IMR-90 (cell line): ENCODE measurements at regions not wholly inside any gene's neighbourhood (a gene's known extent, or its start where the extent isn't known, plus 50 kb on each side); places are given as distances from the start of the nearest gene placed in this dataset.

Source experiments
- CEBPB ChIP-seq: IDR thresholded peaks from 2 replicates; pipeline ENCODE4 v1.6.1; 2012; ENCODE audit warnings: low read depth, low read length, improper control_type of control experiment
- CHD1 ChIP-seq: IDR thresholded peaks from 2 replicates; pipeline ENCODE4 v1.6.1; 2012; ENCODE audit warnings: low read depth, low read length, improper control_type of control experiment
- CTCF ChIP-seq: conservative IDR thresholded peaks from 2 replicates; pipeline ENCODE4 v1.5.1; 2012; ENCODE audit warnings: mild to moderate bottlenecking, low read depth, low read length, improper control_type of control experiment
- FOS ChIP-seq: fragments of 150-350 bp; IDR thresholded peaks from 2 replicates; pipeline ENCODE4 v1.6.1; 2016; ENCODE audit warnings: low read depth, low read length
- MAFK ChIP-seq: IDR thresholded peaks from 2 replicates; pipeline ENCODE4 v1.6.1; 2012; ENCODE audit warnings: low read depth, low read length, improper control_type of control experiment
- POLR2A ChIP-seq: IDR thresholded peaks from 2 replicates; pipeline ENCODE4 v1.6.1; 2012; ENCODE audit warnings: mild to moderate bottlenecking, low read depth, low read length
- SMC3 ChIP-seq: fragments of 150-350 bp; IDR thresholded peaks from 2 replicates; pipeline ENCODE4 v1.6.1; 2016; ENCODE audit warnings: low read depth, mild to moderate bottlenecking, antibody characterized with exemption, low read length, moderate library complexity

GRCh38 chr6:137430954-137431353 lies 63.2 kb downstream of the OLIG3 start:
- TF ChIP-seq CTCF (no peak), CHD1 (no peak), MAFK (no peak), SMC3 (no peak), POLR2A (no peak), FOS (no peak), CEBPB (no peak)
